ENCODE measurements at regions not wholly inside any gene's neighbourhood (a gene's known extent, or its start where the extent isn't known, plus 50 kb on each side); places are given as distances from the start of the nearest gene placed in this dataset.
A peak's percentile ranks its signal among the peaks of the same experiment; 100 is the strongest.
"Not testable (repeated sequence)": the region's sequence is repeated elsewhere in the genome, so short reads cannot be mapped to it uniquely, and the experiment has no call there.

DNA sequence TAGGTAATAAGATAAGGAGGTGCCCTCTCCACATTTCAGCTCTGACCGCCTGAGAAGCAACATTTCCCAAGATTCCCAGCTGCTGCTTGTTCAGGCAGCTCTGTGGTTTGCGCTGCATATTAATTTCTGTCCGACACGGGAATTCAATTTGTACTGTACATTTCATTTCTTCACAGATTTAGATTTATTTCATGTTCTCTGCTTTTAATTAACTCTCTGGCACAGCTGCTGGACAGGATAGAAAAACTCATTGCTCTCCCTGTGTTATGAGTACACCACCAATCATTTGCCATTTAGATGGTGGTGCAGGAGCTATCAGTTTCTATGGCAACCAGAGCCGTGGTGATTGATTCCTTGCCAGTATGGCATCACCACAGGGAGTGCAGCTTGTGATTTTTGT, 558.5 kb downstream of the DMRTA1 start:
- DNase-seq = no peak

DNA sequence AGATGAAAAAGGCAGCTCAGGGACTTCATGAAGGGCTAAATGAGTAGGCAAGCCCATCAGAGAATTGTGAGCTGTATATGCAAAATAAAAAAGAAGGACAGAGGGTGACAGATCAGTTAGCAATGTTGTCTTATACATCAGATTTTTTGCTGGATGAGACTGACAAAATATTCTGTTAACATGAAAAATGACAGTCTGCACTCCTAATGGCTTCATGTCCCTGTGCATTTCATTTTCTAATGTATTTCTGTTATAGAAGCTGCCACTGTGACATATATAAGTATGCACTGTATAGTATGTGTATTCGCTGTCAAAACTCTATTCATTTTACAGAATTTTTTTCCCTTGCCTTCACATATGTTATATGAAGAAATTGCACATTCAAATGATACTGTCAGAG, 559.5 kb downstream of the DMRTA1 start:
- DNase-seq = no peak

DNA sequence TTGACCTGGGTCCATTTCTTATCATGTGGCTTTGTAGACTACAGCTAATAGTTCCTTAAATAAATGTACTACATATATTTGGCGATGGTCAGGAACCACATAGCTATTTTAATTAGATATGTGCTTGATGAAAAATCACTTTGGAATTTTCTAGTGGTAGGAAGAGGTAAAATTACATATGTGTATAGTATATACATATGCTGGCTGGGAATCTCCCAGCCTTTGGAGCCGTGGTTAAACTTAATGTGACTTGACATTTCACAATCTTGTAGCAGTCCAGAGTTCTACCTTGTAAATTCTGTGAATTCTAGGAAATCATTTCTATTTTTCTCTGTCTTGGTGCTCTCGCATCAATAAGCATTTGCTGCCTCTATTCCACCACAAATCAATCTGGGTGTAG, 565.0 kb downstream of the DMRTA1 start:
- DNase-seq = peak; percentile 20

DNA sequence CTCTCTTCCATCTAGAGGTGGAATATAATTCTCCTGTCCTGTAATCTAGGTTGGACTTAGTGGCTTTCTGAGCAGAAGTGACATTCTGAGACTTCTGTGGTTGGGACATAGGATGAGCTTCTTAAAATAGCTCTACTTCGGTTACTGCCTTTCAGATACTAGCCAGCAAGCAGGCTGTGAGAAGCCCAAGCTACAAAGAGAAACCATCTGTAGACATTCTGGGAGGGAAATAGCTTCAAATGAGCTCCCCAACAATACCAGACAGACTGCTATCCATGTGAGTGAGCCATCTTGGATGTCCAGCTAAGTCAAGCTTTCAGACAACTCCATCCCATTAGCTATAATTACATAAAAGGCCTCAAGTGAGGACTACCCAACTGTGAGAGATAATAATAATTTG, 568.9 kb downstream of the DMRTA1 start:
- no peak for DNase-seq

DNA sequence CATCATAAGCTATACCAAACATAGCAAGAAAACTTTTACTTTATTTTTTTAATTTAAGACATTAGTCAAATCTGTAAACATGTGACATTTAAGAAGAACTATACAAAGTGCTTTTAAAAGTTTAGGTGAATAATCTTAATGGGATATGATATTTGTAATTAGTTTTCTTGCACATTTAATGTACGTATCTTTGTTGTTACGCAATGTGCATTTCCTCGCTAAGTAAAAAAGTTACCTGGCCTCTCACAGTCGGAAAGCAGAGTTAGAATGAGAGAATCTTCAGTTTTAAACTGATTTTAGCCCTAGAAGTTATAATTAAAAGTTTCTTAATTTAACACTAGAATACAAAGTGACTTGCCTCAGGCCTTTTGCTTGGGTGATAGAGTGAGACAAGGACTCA, 589.8 kb downstream of the DMRTA1 start:
- no peak for DNase-seq

DNA sequence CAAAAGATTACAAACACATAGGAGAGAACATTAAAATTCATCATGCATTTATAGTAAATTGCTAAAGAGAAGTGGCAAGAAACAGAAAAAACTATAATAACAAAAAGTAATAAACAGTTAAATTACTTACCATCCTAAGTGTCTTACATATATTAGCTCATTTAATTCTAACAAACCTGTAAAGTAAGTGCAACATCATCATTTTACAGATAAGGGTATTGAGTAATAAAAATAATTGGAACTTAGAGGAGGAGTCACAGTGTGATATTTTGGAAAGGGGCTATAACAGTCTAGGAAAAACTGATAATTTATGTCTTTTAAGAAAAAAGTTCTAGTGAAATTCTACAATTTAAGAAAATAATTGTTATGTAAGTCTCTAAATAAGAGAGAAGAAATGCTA, 592.8 kb downstream of the DMRTA1 start:
- DNase-seq = no peak

DNA sequence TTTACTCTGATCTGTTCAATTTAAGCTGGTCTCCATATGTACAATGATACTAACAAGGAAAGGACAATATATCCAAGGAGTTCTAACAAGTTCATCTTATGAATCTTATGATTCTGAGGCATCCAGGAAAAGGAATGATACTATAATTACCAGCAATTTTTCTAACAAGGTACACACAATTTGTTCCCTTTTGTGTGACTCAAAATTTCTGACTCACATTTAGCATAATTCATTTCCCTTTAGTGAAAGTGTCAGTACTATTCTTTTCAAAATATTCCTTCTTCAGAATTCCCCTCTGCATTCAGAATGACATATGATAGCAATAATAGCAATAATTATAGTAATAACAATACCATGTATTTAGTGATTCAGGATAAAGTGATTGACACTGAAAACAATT, 594.8 kb downstream of the DMRTA1 start:
- no peak for DNase-seq

DNA sequence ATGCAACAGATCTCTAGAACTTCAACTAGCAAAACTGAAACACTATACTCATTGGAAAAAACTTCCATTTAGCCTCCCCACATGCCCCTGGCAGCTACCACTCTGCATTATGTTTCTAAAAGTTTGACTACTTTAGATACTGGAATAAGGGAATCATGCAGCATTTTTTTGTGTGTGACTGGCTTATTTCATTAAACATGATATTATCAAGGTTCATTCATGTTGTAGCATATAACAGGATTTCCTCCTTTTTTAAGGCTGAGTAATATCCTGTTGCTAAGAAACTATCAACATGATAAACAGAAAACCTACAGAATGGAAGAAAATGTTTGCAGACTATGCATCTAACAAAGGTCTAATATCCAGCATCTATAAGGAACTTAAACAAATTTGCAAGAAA, 597.9 kb downstream of the DMRTA1 start:
- peak; percentile 44 for DNase-seq

DNA sequence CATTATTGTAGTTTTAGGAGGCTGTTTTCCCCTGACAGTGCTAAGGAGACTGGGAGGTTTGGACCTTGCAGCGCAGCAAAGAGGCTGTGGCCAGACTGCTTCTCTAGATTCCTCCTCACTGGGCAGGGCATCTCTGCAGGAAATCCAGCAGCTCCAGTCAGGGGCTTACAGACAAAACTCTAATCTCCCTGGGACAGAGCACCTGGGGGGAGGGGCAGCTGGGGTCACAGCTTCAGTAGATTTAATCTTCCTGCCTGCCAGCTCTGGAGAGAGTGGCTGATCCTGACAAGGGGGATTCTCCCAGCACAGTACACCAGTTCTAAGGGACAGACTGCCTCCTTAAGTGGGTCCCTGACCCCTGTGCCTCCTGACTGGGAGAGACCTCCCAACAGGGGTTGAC, 599.4 kb downstream of the DMRTA1 start:
- not testable (repeated sequence) for DNase-seq

DNA sequence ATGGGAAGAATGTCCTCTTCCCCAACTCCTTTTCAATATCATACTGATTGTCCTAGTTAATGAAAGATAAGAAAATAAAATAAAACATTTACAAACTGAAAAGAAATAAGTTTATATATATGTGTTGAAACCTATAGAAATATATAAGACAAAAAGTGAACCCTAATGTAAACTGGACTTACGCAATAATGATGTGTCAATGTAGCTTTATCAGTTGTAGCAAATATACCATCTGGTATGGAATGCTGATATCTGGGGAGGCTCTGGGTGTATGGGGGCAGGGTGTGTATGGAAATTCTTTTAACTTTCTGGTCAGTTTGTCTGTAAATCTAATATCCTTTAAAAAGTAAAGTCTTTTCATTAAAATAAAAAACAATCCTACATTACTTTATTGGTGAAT, 603.9 kb downstream of the DMRTA1 start:
- no peak for DNase-seq

DNA sequence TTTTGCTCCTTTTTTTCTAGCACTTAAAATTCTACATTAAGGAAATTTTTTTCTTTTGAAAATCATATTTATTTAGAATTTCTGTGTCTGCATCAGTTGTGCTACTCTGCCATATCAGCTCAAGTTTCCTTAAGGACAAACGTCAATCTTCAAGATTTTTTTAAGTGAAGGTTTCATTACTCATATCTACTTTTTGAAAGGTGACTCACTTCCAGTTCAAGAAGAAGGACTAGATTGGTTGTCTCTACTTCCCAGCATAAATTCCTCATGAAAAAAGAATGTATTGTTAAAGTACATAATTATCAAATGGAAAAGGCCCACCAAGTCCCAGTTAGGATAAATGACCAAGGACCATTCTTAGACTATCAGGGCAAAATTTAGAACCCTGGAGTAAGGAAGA, 626.5 kb downstream of the DMRTA1 start:
- peak; percentile 40 for DNase-seq

DNA sequence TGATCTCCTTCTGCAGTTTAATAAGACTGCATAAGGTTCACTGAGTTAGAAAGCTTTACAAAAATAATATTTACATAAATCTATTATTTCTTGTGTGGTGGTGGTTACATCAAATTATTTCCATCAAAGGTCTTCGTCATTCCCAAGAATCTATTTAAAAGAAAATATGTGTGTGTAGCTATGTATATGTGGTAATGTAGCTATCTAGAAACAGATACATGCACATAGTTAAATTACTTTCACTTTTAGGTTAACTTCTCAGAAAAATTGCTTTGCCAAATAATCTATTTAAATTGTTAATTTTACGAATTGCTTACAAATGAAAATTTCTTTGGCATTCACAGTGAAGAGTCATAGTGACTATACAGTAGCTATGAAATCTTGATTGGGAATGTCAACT, 633.2 kb downstream of the DMRTA1 start:
- DNase-seq = no peak

DNA sequence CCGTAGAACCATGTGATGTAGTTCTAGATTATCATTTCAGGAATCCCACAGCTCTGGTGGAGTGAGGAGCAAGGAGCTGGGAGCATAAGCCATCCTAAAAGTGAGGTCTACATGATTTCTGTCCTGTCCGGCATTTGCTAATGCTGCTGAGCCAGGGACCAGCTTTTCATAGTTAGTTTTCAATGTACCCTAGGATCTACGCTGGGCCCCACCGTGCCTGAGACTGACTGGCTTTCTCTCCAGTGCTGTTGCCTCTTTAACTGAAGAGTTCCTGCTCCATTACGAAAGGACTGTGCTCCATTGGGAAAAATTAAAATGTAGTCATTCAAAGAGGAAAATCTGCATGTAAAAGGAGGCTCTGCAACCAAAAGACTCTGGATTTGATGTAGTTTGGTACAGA, 634.8 kb downstream of the DMRTA1 start:
- no peak for DNase-seq

DNA sequence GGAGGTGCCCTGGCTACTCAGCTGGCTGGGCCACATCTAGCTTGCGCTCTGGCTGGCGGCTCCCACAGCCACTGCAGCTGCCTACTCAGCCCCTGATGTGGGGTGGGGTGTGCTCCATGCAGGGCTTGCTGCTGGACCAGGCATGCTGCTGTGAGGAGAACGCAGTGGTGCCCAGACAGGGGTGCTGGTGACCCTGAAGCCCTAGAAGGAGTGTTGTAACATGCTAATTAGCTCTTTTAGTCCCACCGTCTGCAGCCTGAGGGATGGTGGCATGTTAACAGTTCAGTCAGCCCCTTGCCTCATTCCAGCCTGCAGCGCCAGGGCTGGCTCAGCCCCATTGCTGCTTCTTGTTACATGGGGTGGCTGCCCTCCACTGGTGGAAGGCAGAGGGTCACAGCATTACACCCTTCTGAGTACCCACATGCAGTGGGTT, 642.3 kb downstream of the DMRTA1 start:
- DNase-seq = no peak

DNA sequence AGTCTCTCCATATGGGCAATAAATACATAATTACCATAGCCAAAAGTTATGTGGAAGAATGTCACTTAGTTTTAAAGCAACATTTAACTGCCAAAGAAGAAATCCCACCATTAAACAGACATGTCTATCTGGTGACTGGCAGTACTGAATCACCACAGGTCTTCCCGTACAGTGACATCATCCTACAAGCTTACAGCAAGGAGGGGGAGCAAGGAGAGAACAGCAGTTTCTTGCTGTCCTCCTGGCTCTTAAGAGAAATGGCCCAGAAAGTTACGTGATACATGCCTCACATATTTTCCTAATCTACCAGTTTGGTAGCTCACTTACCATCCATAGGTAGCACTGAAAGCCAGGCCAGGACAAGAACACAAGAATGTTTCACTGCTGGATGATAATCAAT, 671.0 kb downstream of the DMRTA1 start:
- DNase-seq = peak; percentile 71

DNA sequence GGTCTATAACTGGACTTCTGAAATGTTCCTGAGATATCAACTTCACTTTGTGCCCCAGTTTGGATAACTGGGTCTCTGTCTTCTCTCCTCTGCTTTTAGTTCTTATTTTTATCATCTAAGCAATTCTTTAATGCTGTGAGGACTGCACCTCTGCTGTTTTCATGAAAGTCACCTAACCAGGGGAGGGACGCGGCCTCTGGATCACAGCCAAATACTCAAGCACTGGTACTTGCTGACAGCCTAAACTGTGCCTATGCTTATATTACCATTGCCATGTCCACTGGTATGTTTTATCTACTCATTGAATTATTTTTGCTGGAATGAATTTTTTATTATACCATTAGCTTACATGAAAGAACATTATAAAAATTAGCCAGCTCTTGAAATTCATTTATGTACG, 674.0 kb downstream of the DMRTA1 start:
- DNase-seq = no peak

DNA sequence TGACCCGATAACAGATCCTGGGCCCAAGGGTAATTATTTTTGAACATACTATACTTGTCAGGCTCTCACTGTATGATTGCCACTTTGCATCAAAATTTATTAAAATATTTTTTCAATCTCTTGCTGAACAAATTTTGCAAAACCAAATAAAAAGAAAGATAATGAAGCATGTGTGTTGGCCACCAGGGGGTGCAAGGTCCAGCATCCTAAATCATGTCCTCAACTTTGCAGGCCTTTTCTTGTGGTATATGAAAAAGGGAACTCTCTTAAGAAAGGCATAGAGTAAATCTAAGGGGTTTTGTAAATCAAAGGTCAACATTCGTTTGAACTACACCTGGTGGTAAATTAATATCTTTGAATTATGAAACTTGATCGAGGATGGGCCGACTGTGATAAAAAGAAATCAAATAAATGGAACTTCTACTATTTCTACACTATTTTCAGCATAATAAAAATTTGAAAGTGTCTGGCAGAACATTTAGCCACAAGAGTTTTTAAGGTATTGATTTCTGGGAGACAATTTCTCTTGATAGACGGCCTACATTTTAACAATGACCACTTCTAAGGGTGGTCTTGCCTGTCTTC, 676.5 kb downstream of the DMRTA1 start:
- no peak for DNase-seq

DNA sequence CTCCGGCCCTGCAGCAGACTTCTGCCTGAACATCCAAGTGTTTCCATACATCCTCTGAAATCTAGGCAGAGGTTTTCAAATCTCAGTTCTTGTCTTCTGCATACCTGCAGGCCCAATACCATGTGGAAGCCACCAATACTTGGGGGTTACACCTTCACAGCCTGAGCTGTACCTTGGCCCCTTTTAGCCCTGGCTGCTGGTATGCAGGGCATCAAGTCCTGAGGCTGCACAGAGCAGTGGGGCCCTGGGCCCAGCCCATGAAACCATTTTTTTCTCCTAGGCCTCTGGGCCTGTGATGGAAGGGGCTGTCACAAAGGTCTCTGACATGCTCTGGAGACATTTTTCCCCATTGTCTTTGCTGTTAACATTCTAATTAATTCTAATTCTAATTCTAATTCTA, 680.6 kb downstream of the ELAVL2 start:
- DNase-seq = no peak

DNA sequence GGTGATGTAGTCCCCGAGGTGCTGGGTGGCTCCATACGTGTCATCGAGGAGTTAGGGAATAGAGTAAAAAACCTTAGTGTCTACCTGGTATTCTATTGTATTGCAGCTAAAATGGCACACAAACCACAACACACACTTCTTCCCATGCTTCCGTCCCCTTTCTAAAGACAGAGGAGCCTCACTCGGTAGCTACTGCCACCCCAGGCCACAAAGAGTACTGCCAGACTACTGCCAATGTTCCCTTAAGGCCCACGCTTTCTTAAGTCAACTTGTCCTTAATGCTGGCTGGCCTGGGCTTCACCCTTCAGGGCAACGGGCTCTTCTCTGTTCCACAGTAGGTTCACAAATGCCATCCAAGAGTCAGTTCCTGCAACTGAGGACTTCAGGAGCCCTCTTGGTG, 673.0 kb downstream of the ELAVL2 start:
- no peak for DNase-seq

DNA sequence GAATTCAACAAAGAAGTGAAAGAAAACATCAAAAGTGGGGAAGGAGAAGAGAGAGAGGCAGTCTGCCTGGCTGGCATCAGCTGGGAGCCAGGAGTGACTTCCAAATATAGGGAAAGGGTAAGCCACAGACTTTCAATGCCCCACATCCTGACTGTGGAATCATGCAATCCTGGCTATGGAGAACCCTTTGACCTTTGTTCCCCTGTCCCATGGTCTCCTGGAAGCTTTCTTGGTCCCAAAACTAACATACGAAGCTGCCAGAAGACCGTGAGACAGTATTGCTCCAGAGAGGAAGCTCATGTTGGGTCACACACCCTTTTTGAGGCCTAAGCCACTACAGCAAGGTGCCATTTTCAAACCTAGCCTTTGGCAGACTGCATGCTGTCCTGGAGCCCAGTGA, 665.5 kb downstream of the ELAVL2 start:
- DNase-seq = no peak

DNA sequence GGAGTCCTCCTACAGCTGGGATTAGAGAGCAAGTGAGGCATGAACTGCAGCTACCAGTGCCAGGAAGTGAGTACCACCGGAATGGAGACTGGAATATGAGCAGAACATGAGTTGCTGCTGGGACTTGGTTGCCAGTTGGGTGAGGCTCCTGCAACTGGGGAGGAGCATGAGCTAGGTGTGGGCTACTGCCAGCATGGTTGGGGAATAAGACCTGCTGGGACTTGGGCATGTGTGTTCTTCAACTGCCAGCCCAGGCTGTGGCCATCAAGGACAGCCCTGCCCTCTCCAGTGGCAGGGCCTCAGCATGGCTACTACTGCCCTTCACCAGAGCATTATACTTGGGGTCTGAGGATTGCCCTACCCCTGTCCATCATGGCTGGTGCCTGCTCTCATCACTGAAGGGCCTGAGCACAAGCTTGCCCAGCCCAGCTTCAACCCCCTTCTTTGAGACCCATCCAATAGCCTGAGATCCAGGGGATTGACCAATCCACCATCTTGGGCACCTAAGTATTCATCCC, 665.0 kb downstream of the ELAVL2 start:
- DNase-seq = no peak

DNA sequence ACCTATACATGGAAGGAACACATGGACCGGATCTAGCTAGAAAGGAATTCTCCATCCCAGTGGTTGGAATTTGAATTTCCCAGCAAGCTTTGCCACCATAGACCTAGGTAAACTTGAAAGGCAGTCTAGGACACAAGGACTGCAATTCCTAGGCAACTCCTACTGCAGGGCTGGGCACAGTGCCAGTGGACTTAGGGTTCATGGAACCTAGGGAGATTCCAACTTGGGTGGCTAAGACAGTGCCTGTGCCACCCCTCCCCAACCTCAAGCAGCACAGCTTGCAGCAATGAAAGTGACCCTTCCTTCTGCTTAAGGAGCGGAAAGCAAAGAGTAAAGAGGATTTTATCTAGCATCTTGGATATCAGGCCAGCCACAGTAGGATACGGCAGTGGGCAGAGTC, 663.3 kb downstream of the ELAVL2 start:
- DNase-seq = no peak

DNA sequence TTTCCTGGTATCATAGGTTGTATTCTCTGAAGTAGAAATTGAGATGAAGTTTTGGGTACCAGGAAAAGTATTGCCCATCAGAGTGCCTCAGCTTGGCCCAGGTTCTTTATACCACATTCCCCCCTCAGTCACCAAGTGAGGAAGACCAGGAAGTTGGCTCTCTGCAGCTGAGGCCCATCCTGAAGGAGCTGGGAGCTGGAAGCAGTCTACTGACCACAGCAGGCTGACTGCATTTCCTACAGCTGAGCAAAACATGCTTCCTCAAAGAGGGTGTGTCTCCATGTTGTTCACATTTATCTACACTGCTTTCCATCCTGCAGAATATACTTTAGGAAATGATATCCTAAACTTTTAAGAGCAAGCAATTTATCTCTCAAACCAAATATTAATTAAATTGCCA, 654.6 kb downstream of the ELAVL2 start:
- no peak for DNase-seq

DNA sequence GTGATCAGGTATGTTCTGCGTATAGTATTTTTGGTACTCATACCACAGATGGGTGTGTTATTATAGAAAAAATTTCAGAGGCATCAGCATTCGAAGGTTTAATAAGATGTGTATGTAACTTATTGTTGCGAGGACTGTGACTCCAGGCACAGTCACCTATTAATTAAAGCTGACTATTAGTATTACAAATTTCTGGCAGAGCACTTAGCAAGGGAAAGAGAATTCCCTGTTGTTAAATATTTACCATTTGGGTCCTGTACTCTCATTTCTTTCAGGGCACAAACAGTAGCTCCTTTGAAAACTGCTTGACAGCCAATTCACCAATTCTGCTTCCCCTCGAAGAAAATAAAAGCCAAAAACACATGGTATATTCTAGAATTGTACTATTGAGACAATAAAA, 653.8 kb downstream of the ELAVL2 start:
- DNase-seq = no peak

DNA sequence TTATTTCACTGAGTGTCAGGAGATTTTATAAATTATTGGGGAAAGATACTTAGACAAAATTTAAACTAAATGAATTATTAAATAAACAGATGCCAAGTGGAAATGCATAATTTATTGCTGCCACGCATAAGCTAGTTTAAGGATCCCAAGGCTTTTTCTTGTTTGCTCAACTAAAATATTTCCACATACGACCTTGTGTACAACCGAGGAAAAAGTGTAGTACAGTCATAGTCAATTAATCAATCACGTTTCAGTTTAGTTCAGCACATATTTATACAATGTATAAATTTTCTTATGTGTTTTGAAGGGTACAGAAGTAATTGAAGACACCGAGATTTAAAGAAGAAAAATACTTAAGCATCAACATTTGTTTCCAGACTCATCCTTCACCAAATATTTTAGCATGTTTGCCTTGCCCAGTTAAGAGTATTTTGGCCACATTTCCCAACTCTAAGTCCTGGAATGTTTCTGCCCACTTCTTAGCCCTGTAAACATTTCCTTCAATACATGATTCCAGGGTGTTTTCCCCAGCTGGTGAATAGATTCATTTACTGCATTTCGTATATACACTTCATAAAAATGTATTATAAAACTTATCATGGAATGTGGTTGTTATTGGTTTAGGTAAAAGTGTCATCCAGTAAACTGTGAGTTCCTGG, 652.9 kb downstream of the ELAVL2 start:
- DNase-seq = no peak
